ENCODE measurements at regions not wholly inside any gene's neighbourhood (a gene's known extent, or its start where the extent isn't known, plus 50 kb on each side); places are given as distances from the start of the nearest gene placed in this dataset.

- no peak for TF ChIP-seq CTCF (IDR thresholded peaks at IDR 0.05; ENCODE audit: low read depth, low read length, poor library complexity, severe bottlenecking)
- TF ChIP-seq EZH2phosphoT487 (IDR thresholded peaks at IDR 0.05; ENCODE audit: borderline replicate concordance, low read length), result no peak
- no peaks in the 10 kb centered on the region for H3K36me3 ChIP-seq (ENCODE audit: control insufficient read depth, low read length)
- H3K79me2 ChIP-seq (ENCODE audit: control insufficient read depth, low read length), result no peaks in the 10 kb centered on the region
- H3K9me2 ChIP-seq (replicated peaks; ENCODE audit: control insufficient read depth, low read length), result no peaks in the 10 kb centered on the region
- no peaks in the 10 kb centered on the region for H3K27me3 ChIP-seq (ENCODE audit: control insufficient read depth, low read length)
- H3K9me3 ChIP-seq (ENCODE audit: control insufficient read depth, insufficient read depth, low read length), result no peaks in the 10 kb centered on the region
- H3F3A ChIP-seq (ENCODE audit: control insufficient read depth, insufficient read depth), result no peaks in the 10 kb centered on the region
- H3K4me3 ChIP-seq (ENCODE audit: low read length), result no peak overlapping the region
- H3K27ac ChIP-seq (ENCODE audit: low read depth, low read length), result no peak overlapping the region
- no peaks in the 10 kb centered on the region for H3K4me1 ChIP-seq (ENCODE audit: control insufficient read depth, low read length)
- no peak overlapping the region for H3K4me2 ChIP-seq (ENCODE audit: low read length)
- no peaks in the 10 kb centered on the region for H4K20me1 ChIP-seq (ENCODE audit: control insufficient read depth, insufficient read depth, low read depth, low read length)
Observed at GRCh38 chr15:98231696-98232440, 271.4 kb downstream of the ARRDC4 start.

GRCh38 chr15:98232761-98233160 lies 272.3 kb downstream of the ARRDC4 start:
- no peaks in the 10 kb centered on the region for H3K9me2 ChIP-seq (replicated peaks; ENCODE audit: control insufficient read depth, low read length)
- H3K4me3 ChIP-seq (ENCODE audit: low read length), result no peak overlapping the region
- no peaks in the 10 kb centered on the region for H3K4me1 ChIP-seq (ENCODE audit: control insufficient read depth, low read length)
- TF ChIP-seq EZH2phosphoT487 (IDR thresholded peaks at IDR 0.05; ENCODE audit: borderline replicate concordance, low read length) (no peak), CTCF (IDR thresholded peaks at IDR 0.05; ENCODE audit: low read depth, low read length, poor library complexity, severe bottlenecking) (no peak)
- H3K4me2 ChIP-seq (ENCODE audit: low read length), result no peak overlapping the region
- no peaks in the 10 kb centered on the region for H3K79me2 ChIP-seq (ENCODE audit: control insufficient read depth, low read length)
- no peaks in the 10 kb centered on the region for H3K9me3 ChIP-seq (ENCODE audit: control insufficient read depth, insufficient read depth, low read length)
- H3F3A ChIP-seq (ENCODE audit: control insufficient read depth, insufficient read depth), result no peaks in the 10 kb centered on the region
- H3K27me3 ChIP-seq (ENCODE audit: control insufficient read depth, low read length), result no peaks in the 10 kb centered on the region
- no peak overlapping the region for H3K27ac ChIP-seq (ENCODE audit: low read depth, low read length)
- H4K20me1 ChIP-seq (ENCODE audit: control insufficient read depth, insufficient read depth, low read depth, low read length), result no peaks in the 10 kb centered on the region
- no peaks in the 10 kb centered on the region for H3K36me3 ChIP-seq (ENCODE audit: control insufficient read depth, low read length)

GRCh38 chr15:98233873-98234272 lies 273.4 kb downstream of the ARRDC4 start:
- Histone ChIP-seq H3K4me2 (ENCODE audit: low read length) (no peak overlapping the region), H3K27ac (ENCODE audit: low read depth, low read length) (no peak overlapping the region)

More at GRCh38 chr15:98233873-98234272, 273.4 kb downstream of the ARRDC4 start:
- Histone ChIP-seq H4K20me1 (ENCODE audit: control insufficient read depth, insufficient read depth, low read depth, low read length) (no peaks in the 10 kb centered on the region), H3K9me2 (replicated peaks; ENCODE audit: control insufficient read depth, low read length) (no peaks in the 10 kb centered on the region), H3K27me3 (ENCODE audit: control insufficient read depth, low read length) (no peaks in the 10 kb centered on the region), H3F3A (ENCODE audit: control insufficient read depth, insufficient read depth) (no peaks in the 10 kb centered on the region), H3K79me2 (ENCODE audit: control insufficient read depth, low read length) (no peaks in the 10 kb centered on the region), H3K4me1 (ENCODE audit: control insufficient read depth, low read length) (no peaks in the 10 kb centered on the region), H3K36me3 (ENCODE audit: control insufficient read depth, low read length) (no peaks in the 10 kb centered on the region), H3K4me3 (ENCODE audit: low read length) (no peak overlapping the region), H3K9me3 (ENCODE audit: control insufficient read depth, insufficient read depth, low read length) (no peaks in the 10 kb centered on the region)
- TF ChIP-seq EZH2phosphoT487 (IDR thresholded peaks at IDR 0.05; ENCODE audit: borderline replicate concordance, low read length) (no peak), CTCF (IDR thresholded peaks at IDR 0.05; ENCODE audit: low read depth, low read length, poor library complexity, severe bottlenecking) (no peak)

Measured in DOHH2 (cell line).